ENCODE measurements at regions not wholly inside any gene's neighbourhood (a gene's known extent, or its start where the extent isn't known, plus 50 kb on each side); places are given as distances from the start of the nearest gene placed in this dataset.

GRCh38 chr13:106690779-106691178 lies 122.8 kb upstream of the ARGLU1 start:
- DNase-seq: no peak

GRCh38 chr13:106689906-106690305 lies 122.0 kb upstream of the ARGLU1 start:
- no peak for DNase-seq

- DNase-seq: no peak
Measured at GRCh38 chr13:106688940-106689339, 121.0 kb upstream of the ARGLU1 start.

GRCh38 chr13:106686163-106686562 lies 118.2 kb upstream of the ARGLU1 start:
- DNase-seq: no peak

GRCh38 chr13:106685143-106685542 lies 117.2 kb upstream of the ARGLU1 start:
- DNase-seq: no peak

GRCh38 chr13:106683918-106684317 lies 116.0 kb upstream of the ARGLU1 start:
- DNase-seq: no peak

- DNase-seq: no peak
Measured at GRCh38 chr13:106683179-106683578, 115.2 kb upstream of the ARGLU1 start.

GRCh38 chr13:106681997-106682396 lies 114.1 kb upstream of the ARGLU1 start:
- DNase-seq: no peak

GRCh38 chr13:106681536-106681935 lies 113.6 kb upstream of the ARGLU1 start:
- DNase-seq: no peak

GRCh38 chr13:106680796-106681472 lies 113.0 kb upstream of the ARGLU1 start:
- no peak for DNase-seq

- DNase-seq: no peak
Measured at GRCh38 chr13:106678646-106679418, 110.9 kb upstream of the ARGLU1 start.

GRCh38 chr13:106675311-106675710 lies 107.4 kb upstream of the ARGLU1 start:
- DNase-seq: no peak

- no peak for DNase-seq
Measured at GRCh38 chr13:106660746-106661625, 93.0 kb upstream of the ARGLU1 start.

GRCh38 chr13:106657104-106657503 lies 89.2 kb upstream of the ARGLU1 start:
- DNase-seq: no peak

- no peak for DNase-seq
Measured at GRCh38 chr13:106656186-106656585, 88.2 kb upstream of the ARGLU1 start.

GRCh38 chr13:106651442-106651841 lies 83.5 kb upstream of the ARGLU1 start:
- DNase-seq: no peak

- no peak for DNase-seq
Measured at GRCh38 chr13:106650690-106651205, 82.8 kb upstream of the ARGLU1 start.

GRCh38 chr13:106649495-106649894 lies 81.6 kb upstream of the ARGLU1 start:
- no peak for DNase-seq

- DNase-seq: no peak
Measured at GRCh38 chr13:106640515-106640914, 72.6 kb upstream of the ARGLU1 start.

GRCh38 chr13:106637519-106637918 lies 69.6 kb upstream of the ARGLU1 start:
- no peak for DNase-seq

- no peak for DNase-seq
Measured at GRCh38 chr13:106636492-106636891, 68.6 kb upstream of the ARGLU1 start.

- DNase-seq: no peak
Measured at GRCh38 chr13:106635616-106636015, 67.7 kb upstream of the ARGLU1 start.

GRCh38 chr13:106633321-106633720 lies 65.4 kb upstream of the ARGLU1 start:
- no peak for DNase-seq
